Stimulated activated CD4-positive, alpha-beta T cell treated with anti-CD3 and anti-CD28 coated beads, Interleukin-1b, Interleukin-23, amount 100 ng/mL, for 4 hours (primary cell): ENCODE measurements at regions not wholly inside any gene's neighbourhood (a gene's known extent, or its start where the extent isn't known, plus 50 kb on each side); places are given as distances from the start of the nearest gene placed in this dataset.

Experiments used
- DNase-seq, 2 donors: peaks; one replicate each; pipeline ENCODE4 v3.0.0-alpha.2; 2020; ENCODE audit warnings: low read depth in 2 of 2

DNA sequence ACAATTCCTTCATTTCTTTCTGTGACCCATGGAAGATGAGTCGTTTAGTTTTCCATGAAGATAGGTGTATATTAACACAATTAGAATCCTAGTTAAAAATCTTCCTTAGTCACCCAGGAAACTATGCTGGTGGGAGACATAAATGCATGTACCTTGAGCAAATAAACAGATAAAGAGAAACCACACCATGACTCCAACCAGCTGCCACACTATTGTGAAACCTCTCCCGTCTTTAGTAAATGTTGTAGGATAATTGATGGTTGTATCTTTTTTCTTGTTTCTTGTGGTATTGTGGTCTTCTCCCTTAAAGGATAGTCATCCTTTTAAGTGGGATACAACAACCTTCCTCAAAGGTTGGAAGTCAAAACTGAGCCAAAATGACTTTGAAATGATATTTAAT is 103.8 kb upstream of the LEF1 start:
- DNase-seq: no peak

DNA sequence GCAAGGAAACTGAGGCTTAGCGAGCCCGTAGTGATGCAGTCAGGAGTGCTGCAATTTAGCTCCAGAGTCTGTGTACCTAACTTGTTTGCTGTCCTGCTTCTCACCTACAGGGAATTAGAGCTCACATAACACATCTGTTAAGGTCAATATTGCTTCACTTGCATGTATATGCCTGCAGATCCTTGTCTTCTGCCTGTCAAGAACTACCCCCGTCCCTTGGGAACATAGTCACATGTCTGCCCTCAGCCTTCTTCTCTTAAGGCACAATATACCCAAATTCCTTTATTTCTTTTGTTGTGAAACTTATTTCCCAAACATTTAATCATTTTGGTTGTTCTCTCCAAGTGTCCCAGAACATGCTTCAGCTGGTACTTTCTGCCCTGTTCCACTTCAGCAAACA is 103.3 kb upstream of the LEF1 start:
- no peak for DNase-seq

DNA sequence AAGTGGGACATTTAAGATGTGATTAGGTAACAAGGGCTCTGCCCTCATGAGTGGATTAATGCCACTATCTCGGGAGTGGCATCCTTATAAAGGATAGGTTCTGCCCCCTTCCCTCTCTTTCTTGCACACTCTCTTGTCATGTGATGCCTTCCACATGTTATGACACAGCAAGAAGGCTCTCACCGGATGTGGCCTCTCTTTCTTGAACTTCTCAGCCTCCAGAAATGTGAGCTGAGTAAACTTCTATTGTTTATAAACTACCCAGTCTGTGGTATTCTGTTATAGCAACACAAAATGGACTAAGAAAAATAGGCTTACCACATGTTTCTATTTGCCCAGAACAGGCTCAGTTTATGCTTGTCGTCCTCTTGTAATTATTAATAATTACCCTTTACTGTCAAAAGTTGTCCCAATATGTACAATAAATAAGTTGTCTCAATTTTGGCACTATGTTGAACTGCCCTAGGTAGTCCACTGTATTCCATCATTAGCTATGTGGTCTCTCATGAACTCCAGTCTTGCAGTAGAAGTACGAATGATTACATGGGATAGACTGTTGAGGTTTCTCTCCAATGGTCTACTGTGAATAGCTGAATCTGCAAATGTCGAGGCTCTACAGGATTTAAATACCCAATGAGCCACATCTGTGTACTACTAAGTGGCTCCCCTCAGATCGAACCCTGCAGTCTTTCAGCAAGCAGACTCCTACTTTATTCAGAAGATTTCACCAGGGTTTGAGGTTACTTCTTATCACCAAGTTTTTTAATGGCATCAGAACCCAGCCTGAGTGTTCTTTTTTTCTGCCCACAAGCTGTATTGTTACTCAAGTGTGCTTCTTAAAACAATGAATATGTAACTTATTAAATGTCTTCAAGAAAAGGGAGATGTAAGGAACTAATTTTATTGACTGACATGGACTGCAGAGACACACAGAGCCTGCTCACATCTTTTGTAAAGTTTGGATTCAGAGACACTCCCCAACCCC is 102.0 kb upstream of the LEF1 start:
- DNase-seq: no peak

- no peak for DNase-seq
Observed at GRCh38 chr4:108264693-108265092, 96.0 kb upstream of the LEF1 start.

DNA sequence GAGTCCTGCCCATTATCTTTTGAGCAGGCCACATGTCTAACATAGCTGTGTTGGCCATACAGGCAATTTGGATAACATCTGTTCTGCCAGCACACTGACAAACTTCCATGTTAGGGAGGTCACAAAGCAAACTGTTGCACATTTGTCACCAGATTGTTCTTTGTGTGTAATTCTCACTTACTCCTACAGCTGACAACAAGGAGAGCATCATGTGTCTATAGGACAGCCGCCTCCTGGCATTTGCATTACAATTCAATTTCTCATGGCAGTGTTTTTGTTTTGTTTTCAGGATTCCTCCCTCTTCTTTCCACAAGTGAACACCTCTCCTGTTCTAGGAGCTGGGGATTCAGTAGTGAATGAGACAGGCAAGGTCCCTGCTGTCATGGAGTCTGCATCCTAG is 94.3 kb upstream of the LEF1 start:
- no peak for DNase-seq

GRCh38 chr4:108261026-108261425 is 92.3 kb upstream of the LEF1 start:
- no peak for DNase-seq

DNA sequence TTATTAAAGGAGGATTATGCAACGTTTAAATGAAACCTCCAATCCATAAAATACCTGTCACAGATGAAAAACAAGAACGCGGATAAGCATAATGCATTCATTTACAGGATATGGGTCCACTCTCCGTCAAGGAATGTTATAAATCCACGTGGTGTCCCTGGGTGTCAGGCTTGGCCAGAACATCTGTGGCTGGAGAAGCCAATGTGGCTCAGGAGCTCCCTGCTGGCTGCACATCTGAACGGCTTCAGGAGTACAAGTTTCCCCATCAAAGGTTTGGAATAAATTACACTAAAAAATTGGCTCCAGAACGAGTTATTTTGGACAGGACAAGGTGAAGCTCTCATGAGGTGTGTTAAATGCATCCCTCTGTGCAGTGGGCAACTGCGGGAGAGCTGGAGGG is 87.8 kb upstream of the LEF1 start:
- no peak for DNase-seq

DNA sequence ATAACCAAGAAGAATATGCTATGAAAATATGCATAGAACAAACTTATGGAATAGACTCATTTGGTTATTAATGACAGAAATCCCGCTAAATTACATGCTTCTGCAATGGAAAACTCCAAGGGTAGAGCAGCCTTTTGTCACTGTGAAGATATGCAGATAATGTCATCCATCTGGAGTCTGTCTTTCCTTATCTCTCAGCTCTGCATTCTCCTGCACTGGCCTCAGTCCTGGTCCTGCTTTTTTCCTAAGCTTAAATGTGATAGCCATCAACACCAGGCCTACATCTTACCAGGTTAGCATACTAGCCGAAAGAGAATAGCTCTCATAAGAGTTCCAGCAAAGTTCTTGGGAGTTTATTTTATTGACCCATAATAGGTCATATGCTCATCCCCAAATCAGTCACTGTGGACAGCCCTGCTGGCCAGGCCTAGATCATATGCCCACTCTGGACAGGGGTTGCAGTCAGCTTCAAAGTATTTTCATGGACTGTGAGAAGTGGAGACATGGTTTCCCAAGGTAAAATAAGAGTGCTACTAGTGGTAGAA is 86.5 kb upstream of the LEF1 start:
- DNase-seq: no peak

- DNase-seq: no peak
Observed at GRCh38 chr4:108249397-108249796, 80.7 kb upstream of the LEF1 start.

- DNase-seq: no peak
Observed at GRCh38 chr4:108247387-108248049, 78.8 kb upstream of the LEF1 start.

- no peak for DNase-seq
Observed at GRCh38 chr4:108244606-108245005, 75.9 kb upstream of the LEF1 start.

- DNase-seq: no peak
Observed at GRCh38 chr4:108240366-108240765, 71.6 kb upstream of the LEF1 start.

GRCh38 chr4:108237693-108238092 is 69.0 kb upstream of the LEF1 start:
- DNase-seq: no peak

- DNase-seq: no peak
Observed at GRCh38 chr4:108236264-108236663, 67.5 kb upstream of the LEF1 start.

GRCh38 chr4:108227923-108228322 is 59.2 kb upstream of the LEF1 start:
- no peak for DNase-seq

GRCh38 chr4:108224611-108225053 is 55.9 kb upstream of the LEF1 start:
- no peak for DNase-seq

- DNase-seq: no peak
Observed at GRCh38 chr4:108223313-108223712, 54.6 kb upstream of the LEF1 start.

GRCh38 chr4:108219998-108220397 is 51.3 kb upstream of the LEF1 start:
- DNase-seq: no peak
